Coronary artery (tissue), 2 donors: ENCODE measurements at regions not wholly inside any gene's neighbourhood (a gene's known extent, or its start where the extent isn't known, plus 50 kb on each side); places are given as distances from the start of the nearest gene placed in this dataset.

Experiments
- DNase-seq: peaks from one replicate; pipeline ENCODE4 v3.0.0-alpha.2; 2017; ENCODE audit warnings: low spot score
- H3K27ac ChIP-seq, 2 donors: fragments of 200-600 bp; sonication (generic); one replicate each; pipeline ENCODE4 v1.5.1; 2016 to 2019
- H3K4me3 ChIP-seq: fragments of 200-600 bp; sonication (generic); 2 replicates; pipeline ENCODE4 v1.5.1; 2016; ENCODE audit warnings: mild to moderate bottlenecking, moderate library complexity
- TF ChIP-seq, protein P1 (sequence below): fragments of 200-600 bp; sonication (generic); IDR thresholded peaks from one replicate; pipeline ENCODE4 v1.5.1; 2019; ENCODE audit warnings: antibody characterized with exemption

GRCh38 chr6:19660123-19660910 lies 176.9 kb upstream of the ID4 start:
- no peak overlapping the region for H3K4me3 ChIP-seq
- H3K27ac ChIP-seq = no peak overlapping the region
- TF ChIP-seq, protein P1, sequence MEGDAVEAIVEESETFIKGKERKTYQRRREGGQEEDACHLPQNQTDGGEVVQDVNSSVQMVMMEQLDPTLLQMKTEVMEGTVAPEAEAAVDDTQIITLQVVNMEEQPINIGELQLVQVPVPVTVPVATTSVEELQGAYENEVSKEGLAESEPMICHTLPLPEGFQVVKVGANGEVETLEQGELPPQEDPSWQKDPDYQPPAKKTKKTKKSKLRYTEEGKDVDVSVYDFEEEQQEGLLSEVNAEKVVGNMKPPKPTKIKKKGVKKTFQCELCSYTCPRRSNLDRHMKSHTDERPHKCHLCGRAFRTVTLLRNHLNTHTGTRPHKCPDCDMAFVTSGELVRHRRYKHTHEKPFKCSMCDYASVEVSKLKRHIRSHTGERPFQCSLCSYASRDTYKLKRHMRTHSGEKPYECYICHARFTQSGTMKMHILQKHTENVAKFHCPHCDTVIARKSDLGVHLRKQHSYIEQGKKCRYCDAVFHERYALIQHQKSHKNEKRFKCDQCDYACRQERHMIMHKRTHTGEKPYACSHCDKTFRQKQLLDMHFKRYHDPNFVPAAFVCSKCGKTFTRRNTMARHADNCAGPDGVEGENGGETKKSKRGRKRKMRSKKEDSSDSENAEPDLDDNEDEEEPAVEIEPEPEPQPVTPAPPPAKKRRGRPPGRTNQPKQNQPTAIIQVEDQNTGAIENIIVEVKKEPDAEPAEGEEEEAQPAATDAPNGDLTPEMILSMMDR = no peak
- DNase-seq = no peak

- no peak for DNase-seq
- Histone ChIP-seq H3K27ac (no peak overlapping the region), H3K4me3 (no peak overlapping the region)
- TF ChIP-seq, protein P1 = no peak
These were observed 174.3 kb upstream of the ID4 start for GRCh38 chr6:19662911-19663310.

- H3K27ac ChIP-seq = no peak overlapping the region
- H3K4me3 ChIP-seq = no peak overlapping the region
- DNase-seq = no peak
- TF ChIP-seq, protein P1 = no peak
These were observed 173.7 kb upstream of the ID4 start for GRCh38 chr6:19663479-19663878.

DNA sequence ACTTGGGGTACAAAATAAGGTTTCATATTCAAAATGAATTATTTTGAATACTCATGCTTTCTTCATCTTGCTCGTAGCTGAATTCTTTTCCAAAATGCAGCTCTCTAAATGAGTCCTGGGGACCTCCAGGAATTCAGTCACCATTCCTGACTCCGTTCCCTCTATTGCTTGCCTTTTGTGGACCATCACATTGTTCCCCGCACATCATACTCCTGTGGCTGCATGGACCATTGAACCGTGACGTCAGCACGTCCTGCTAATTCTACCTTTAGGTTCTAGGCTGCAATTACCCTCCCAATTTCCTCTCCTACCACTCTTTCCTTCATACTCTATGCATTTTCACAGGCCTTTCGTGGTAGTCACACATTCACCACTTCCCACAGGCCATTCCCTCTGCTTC lies 173.1 kb upstream of the ID4 start:
- TF ChIP-seq, protein P1 = no peak
- no peak overlapping the region for H3K4me3 ChIP-seq
- H3K27ac ChIP-seq = no peak overlapping the region
- DNase-seq = no peak

DNA sequence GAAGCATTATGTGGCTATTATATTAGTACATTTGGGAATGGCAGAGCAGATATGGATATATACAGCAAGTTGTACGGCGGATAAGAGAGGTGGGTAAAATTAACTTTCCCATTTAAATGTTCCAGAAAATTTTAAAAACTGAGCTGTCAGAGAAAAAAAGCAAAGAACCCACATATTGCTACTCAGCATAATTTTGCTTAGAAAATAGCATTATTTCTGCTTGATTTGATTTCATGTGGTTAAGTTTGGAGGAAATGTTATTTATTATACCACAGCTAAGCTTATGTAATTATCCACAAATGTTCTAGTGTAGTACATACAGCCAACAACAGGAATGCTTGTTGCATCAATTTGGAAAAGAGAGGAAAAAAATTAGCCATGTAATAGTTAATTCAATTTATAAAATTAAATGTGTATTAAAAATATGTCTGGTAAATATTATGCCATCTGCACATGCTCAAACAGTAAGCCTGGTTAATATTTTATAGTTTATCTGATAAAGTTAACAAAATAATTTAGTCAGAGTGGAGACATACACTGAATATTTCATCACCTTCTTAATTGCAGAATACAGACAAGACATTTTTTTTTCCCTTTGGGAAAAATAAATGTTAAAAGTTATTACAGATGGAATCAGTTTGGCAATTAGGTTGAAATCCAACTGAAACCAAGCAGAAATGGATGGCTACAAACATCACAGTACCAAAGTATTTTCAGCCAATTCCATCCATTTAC lies 172.1 kb upstream of the ID4 start:
- DNase-seq = no peak
- TF ChIP-seq, protein P1 = no peak
- Histone ChIP-seq H3K4me3 (no peak overlapping the region), H3K27ac (peak overlapping the region in 1 of 2 donors; percentile 50)

DNA sequence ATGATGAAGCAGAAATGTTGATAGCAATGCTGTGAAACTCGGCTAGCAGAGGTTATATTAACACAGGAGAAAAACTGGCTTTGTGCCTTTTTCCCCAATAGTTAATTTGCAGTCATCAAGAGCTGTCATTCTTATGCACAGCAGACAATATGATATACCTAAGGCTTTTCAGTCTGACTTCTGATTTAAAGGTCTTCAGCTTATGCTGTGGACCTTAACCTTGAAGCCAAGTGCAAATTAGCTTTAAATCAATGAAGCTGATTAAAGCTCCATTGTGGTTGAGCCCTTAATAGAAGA lies 171.6 kb upstream of the ID4 start:
- Histone ChIP-seq H3K4me3 (no peak overlapping the region), H3K27ac (peak overlapping the region in 1 of 2 donors; percentile 50)
- DNase-seq = no peak
- TF ChIP-seq, protein P1 = no peak

DNA sequence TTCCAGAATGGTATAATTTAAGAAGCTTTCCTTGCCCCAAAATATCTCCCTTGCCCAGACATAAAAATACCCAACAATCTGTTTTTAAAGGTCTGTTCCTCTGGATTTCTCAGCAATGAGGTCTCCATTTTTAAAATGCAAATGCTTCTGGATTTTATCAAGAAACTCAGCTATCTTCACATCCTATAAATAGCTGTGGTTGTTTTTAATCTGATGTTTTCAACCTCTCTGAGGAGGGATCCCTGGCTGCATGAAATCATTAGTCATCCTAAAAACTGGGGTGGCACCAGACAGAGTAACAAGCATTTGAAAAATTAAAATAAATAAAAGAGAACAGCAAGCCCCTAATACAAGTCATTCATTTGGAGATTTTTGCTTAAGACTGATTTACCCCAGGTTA lies 168.5 kb upstream of the ID4 start:
- Histone ChIP-seq H3K27ac (peak overlapping the region; percentile 65 to 81), H3K4me3 (peak overlapping the region; percentile 30)
- TF ChIP-seq, protein P1 = no peak
- DNase-seq = no peak
